Trophoblast cell (in vitro differentiated cells and primary cell): ENCODE measurements at regions not wholly inside any gene's neighbourhood (a gene's known extent, or its start where the extent isn't known, plus 50 kb on each side); places are given as distances from the start of the nearest gene placed in this dataset.

ENCODE experiments used
- DNase-seq, 2 donors: peaks; one replicate each; pipeline ENCODE4 v3.0.0-alpha.2; 2016
- H2AFZ ChIP-seq: 2 replicates; pipeline ENCODE4 v1.6.1; 2013; ENCODE audit warnings: low read length, moderate library complexity, mild to moderate bottlenecking; ENCODE audit not compliant: insufficient read depth, poor library complexity
- H2AK5ac ChIP-seq: 2 replicates; pipeline ENCODE4 v1.6.1; 2013; ENCODE audit warnings: mild to moderate bottlenecking, low read length
- H2BK120ac ChIP-seq: 2 replicates; pipeline ENCODE4 v1.6.1; 2013; ENCODE audit warnings: low read length, mild to moderate bottlenecking, moderate library complexity; ENCODE audit not compliant: insufficient read depth, poor library complexity
- H2BK12ac ChIP-seq: 2 replicates; pipeline ENCODE4 v1.6.1; 2013; ENCODE audit warnings: mild to moderate bottlenecking, low read length, moderate library complexity
- H2BK5ac ChIP-seq: 2 replicates; pipeline ENCODE4 v1.6.1; 2013; ENCODE audit warnings: low read length, low read depth, moderate library complexity, mild to moderate bottlenecking; ENCODE audit not compliant: poor library complexity
- H3K14ac ChIP-seq: 2 replicates; pipeline ENCODE4 v1.6.1; 2013; ENCODE audit warnings: mild to moderate bottlenecking, low read length
- H3K18ac ChIP-seq: 2 replicates; pipeline ENCODE4 v1.6.1; 2013; ENCODE audit warnings: mild to moderate bottlenecking, low read length
- H3K23ac ChIP-seq: 2 replicates; pipeline ENCODE4 v1.6.1; 2013; ENCODE audit warnings: low read length
- H3K27ac ChIP-seq: 2 replicates; pipeline ENCODE4 v1.5.1; 2013; ENCODE audit warnings: low read depth, mild to moderate bottlenecking, inconsistent platforms, low read length, moderate library complexity
- H3K27me3 ChIP-seq: 2 replicates; pipeline ENCODE4 v1.6.1; 2013; ENCODE audit warnings: inconsistent platforms, mild to moderate bottlenecking, low read length, moderate library complexity; ENCODE audit not compliant: insufficient read depth
- H3K36me3 ChIP-seq, 2 experiments: 1 replicate in 1 of 2; 2 replicates in 1 of 2; pipeline ENCODE4 v1.6.1; 2013; ENCODE audit warnings: low read length in 2 of 2, mild to moderate bottlenecking in 2 of 2, moderate library complexity in 1 of 2; ENCODE audit not compliant: insufficient read depth in 2 of 2, control insufficient read depth in 1 of 2
- H3K4ac ChIP-seq: 2 replicates; pipeline ENCODE4 v1.6.1; 2013; ENCODE audit warnings: low read depth, mild to moderate bottlenecking, low read length, moderate library complexity
- H3K4me1 ChIP-seq, 2 experiments: 1 replicate in 1 of 2; 2 replicates in 1 of 2; pipeline ENCODE4 v1.6.1; 2013; ENCODE audit warnings: low read length in 2 of 2, mild to moderate bottlenecking in 2 of 2, moderate library complexity in 1 of 2; ENCODE audit not compliant: insufficient read depth in 2 of 2, control insufficient read depth in 1 of 2
- H3K4me2 ChIP-seq: 2 replicates; pipeline ENCODE4 v1.6.1; 2013; ENCODE audit warnings: inconsistent platforms, mild to moderate bottlenecking, low read length, moderate library complexity
- H3K4me3 ChIP-seq: 2 replicates; pipeline ENCODE4 v1.5.1; 2013; ENCODE audit warnings: mild to moderate bottlenecking, low read depth, low read length, inconsistent platforms
- H3K79me1 ChIP-seq: one replicate; pipeline ENCODE4 v1.6.1; 2013; ENCODE audit warnings: low read length
- H3K79me2 ChIP-seq: 2 replicates; pipeline ENCODE4 v1.6.1; 2013; ENCODE audit warnings: low read length, mild to moderate bottlenecking; ENCODE audit not compliant: control insufficient read depth, insufficient read depth, poor library complexity
- H3K9ac ChIP-seq: 2 replicates; pipeline ENCODE4 v1.6.1; 2013; ENCODE audit warnings: mild to moderate bottlenecking, low read length
- H3K9me3 ChIP-seq: 2 replicates; pipeline ENCODE4 v1.6.1; 2013; ENCODE audit warnings: low read depth, mild to moderate bottlenecking, control low read depth, inconsistent platforms, low read length; ENCODE audit not compliant: insufficient read depth
- H4K12ac ChIP-seq: 2 replicates; pipeline ENCODE4 v1.6.1; 2013; ENCODE audit warnings: low read depth, mild to moderate bottlenecking, low read length, moderate library complexity
- H4K8ac ChIP-seq: 2 replicates; pipeline ENCODE4 v1.6.1; 2013; ENCODE audit warnings: low read depth, mild to moderate bottlenecking, low read length, moderate library complexity
- H4K91ac ChIP-seq: one replicate; pipeline ENCODE4 v1.6.1; 2013; ENCODE audit warnings: low read depth, mild to moderate bottlenecking, low read length, moderate library complexity
- WGBS: extraction: QIAGEN DNeasy Blood & Tissue Kit; methylation state at CpG from one replicate; pipeline ENCODE4 v1.1.7; 2013; ENCODE audit warnings: missing lambda C conversion rate; ENCODE audit not compliant: insufficient read length, insufficient coverage; ENCODE audit errors: extremely low coverage; 5-methylcytosine and 5-hydroxymethylcytosine counted together

DNA sequence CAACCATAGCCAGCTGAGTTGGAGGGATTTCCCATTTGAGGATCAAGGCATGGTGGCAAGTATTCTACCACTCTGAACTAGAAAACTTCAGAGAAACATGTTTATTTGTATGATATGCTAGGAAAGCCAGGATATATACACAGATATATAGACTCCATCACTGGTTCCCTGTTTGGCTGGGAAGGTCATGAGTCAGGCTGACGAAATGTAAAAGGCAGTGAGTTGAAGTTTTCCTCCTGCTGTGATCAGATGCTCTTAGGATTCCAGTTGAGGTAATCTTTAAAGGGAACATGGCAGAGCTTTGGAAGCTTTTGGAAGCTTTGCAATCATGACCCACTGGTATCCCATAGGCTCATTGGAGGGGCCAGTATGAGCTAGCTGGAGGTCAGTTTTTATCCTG, 1369.1 kb downstream of the EPHA7 start:
- Histone ChIP-seq H3K79me1 (no peaks in the 10 kb centered on the region), H3K9ac (no peak overlapping the region), H3K4me2 (no peak overlapping the region), H3K36me3 (no peaks in the 10 kb centered on the region), H2BK5ac (no peak overlapping the region), H3K27ac (no peak overlapping the region), H2BK120ac (no peak overlapping the region), H3K4ac (no peak overlapping the region), H2BK12ac (no peak overlapping the region), H2AK5ac (no peak overlapping the region), H4K12ac (no peak overlapping the region), H3K14ac (no peak overlapping the region), H3K23ac (no peak overlapping the region), H3K79me2 (no peaks in the 10 kb centered on the region), H3K4me3 (no peak overlapping the region), H2AFZ (no peak overlapping the region), H4K8ac (no peak overlapping the region), H3K27me3 (no peaks in the 10 kb centered on the region), H3K9me3 (no peaks in the 10 kb centered on the region), H3K4me1 (peaks cover 0 to 1% of the 10 kb centered on the region in 2 experiments), H3K18ac (no peak overlapping the region), H4K91ac (no peak overlapping the region)
- no CpG with 5 or more reads among the region's 1 CpG for WGBS
- DNase-seq = no peak

GRCh38 chr6:92047860-92048259, 1371.5 kb downstream of the EPHA7 start:
- no peak overlapping the region for H4K12ac ChIP-seq
- no peak overlapping the region for H3K4me3 ChIP-seq
- H3K27ac ChIP-seq = no peak overlapping the region
- H3K79me2 ChIP-seq = no peaks in the 10 kb centered on the region
- no peak overlapping the region for H2BK12ac ChIP-seq
- no peaks in the 10 kb centered on the region for H3K79me1 ChIP-seq
- DNase-seq = no peak
- H3K36me3 ChIP-seq = no peaks in the 10 kb centered on the region
- no peak overlapping the region for H2AFZ ChIP-seq
- no peak overlapping the region for H3K14ac ChIP-seq
- H2AK5ac ChIP-seq = no peak overlapping the region
- no peak overlapping the region for H4K8ac ChIP-seq
- no peak overlapping the region for H3K23ac ChIP-seq
- H3K4ac ChIP-seq = no peak overlapping the region
- H3K9me3 ChIP-seq = no peaks in the 10 kb centered on the region
- no peak overlapping the region for H2BK5ac ChIP-seq
- H2BK120ac ChIP-seq = no peak overlapping the region
- no peak overlapping the region for H3K4me2 ChIP-seq
- H3K27me3 ChIP-seq = no peaks in the 10 kb centered on the region
- no CpG with 5 or more reads among the region's 4 CpGs for WGBS
- no peak overlapping the region for H3K18ac ChIP-seq
- peaks cover 0 to 1% of the 10 kb centered on the region in 2 experiments for H3K4me1 ChIP-seq
- no peak overlapping the region for H3K9ac ChIP-seq
- H4K91ac ChIP-seq = no peak overlapping the region

GRCh38 chr6:92047152-92047850, 1372.1 kb downstream of the EPHA7 start:
- WGBS = no CpG with 5 or more reads among the region's 4 CpGs
- no peak overlapping the region for H3K4me2 ChIP-seq
- H3K23ac ChIP-seq = no peak overlapping the region
- no peak overlapping the region for H3K4me3 ChIP-seq
- H4K8ac ChIP-seq = no peak overlapping the region
- no peak overlapping the region for H3K4ac ChIP-seq
- no peak overlapping the region for H2AK5ac ChIP-seq
- no peaks in the 10 kb centered on the region for H3K27me3 ChIP-seq
- no peak overlapping the region for H3K18ac ChIP-seq
- no peak overlapping the region for H3K9ac ChIP-seq
- H3K14ac ChIP-seq = no peak overlapping the region
- no peaks in the 10 kb centered on the region for H3K79me1 ChIP-seq
- DNase-seq = no peak
- no peaks in the 10 kb centered on the region for H3K36me3 ChIP-seq
- H4K91ac ChIP-seq = no peak overlapping the region
- H2BK12ac ChIP-seq = no peak overlapping the region
- H3K79me2 ChIP-seq = no peaks in the 10 kb centered on the region
- H3K27ac ChIP-seq = no peak overlapping the region
- no peak overlapping the region for H2AFZ ChIP-seq
- H2BK5ac ChIP-seq = no peak overlapping the region
- H3K9me3 ChIP-seq = no peaks in the 10 kb centered on the region
- H4K12ac ChIP-seq = no peak overlapping the region
- H2BK120ac ChIP-seq = no peak overlapping the region
- H3K4me1 ChIP-seq = peaks cover 0 to 1% of the 10 kb centered on the region in 2 experiments

GRCh38 chr6:92044312-92044711, 1375.0 kb downstream of the EPHA7 start:
- DNase-seq = peak in 1 of 2 donors; percentile 20
- Histone ChIP-seq H3K27me3 (no peaks in the 10 kb centered on the region), H3K14ac (no peak overlapping the region), H3K27ac (no peak overlapping the region), H2BK12ac (no peak overlapping the region), H3K23ac (no peak overlapping the region), H3K9ac (no peak overlapping the region), H3K18ac (no peak overlapping the region), H3K9me3 (no peaks in the 10 kb centered on the region), H3K4ac (no peak overlapping the region), H4K91ac (no peak overlapping the region), H3K4me1 (peaks cover 0 to 1% of the 10 kb centered on the region in 2 experiments), H3K79me2 (no peaks in the 10 kb centered on the region), H4K12ac (no peak overlapping the region), H3K36me3 (no peaks in the 10 kb centered on the region), H2AK5ac (no peak overlapping the region), H2BK5ac (no peak overlapping the region), H3K79me1 (no peaks in the 10 kb centered on the region), H4K8ac (no peak overlapping the region), H2BK120ac (no peak overlapping the region), H2AFZ (no peak overlapping the region), H3K4me2 (no peak overlapping the region), H3K4me3 (no peak overlapping the region)
